SK-N-SH (cell line): ENCODE measurements at regions not wholly inside any gene's neighbourhood (a gene's known extent, or its start where the extent isn't known, plus 50 kb on each side); places are given as distances from the start of the nearest gene placed in this dataset.

Experiments
- CTCF ChIA-PET: fragments of 300-600, 350-600 bp; formaldehyde crosslinking; extraction: SDS; loops from one replicate; lab custom pipeline; 2021; lab: Yijun Ruan, JAX
- POLR2A ChIA-PET: fragments of 350-600 bp; sonication (Branson Sonifier 250); formaldehyde crosslinking; extraction: SDS; loops from one replicate; lab custom pipeline; 2020; ENCODE audit warnings: antibody characterized with exemption, inconsistent platforms; lab: Yijun Ruan, JAX
- DNase-seq: peaks from one replicate; pipeline ENCODE4 v3.0.0; 2012
- H2AFZ ChIP-seq: fragments of 200-600 bp; sonication (generic); 2 replicates; pipeline ENCODE4 v1.8.1; 2016; ENCODE audit warnings: antibody characterized with exemption, mild to moderate bottlenecking, low read depth
- H3F3A ChIP-seq: fragments of 200-600 bp; sonication (generic); replicated peaks from 2 replicates; pipeline ENCODE3; 2016; ENCODE audit warnings: antibody characterized with exemption, mild to moderate bottlenecking; ENCODE audit not compliant: insufficient read depth
- H3K27ac ChIP-seq, 2 experiments: fragments of 200-500 bp in 1 of 2; fragments of 200-600 bp in 1 of 2; sonication (Bioruptor generic) in 1 of 2; sonication (generic), shearing (Covaris generic) in 1 of 2; 2 replicates each; pipeline versions ENCODE4 v1.5.1 to v1.6.1; 2014 to 2016; ENCODE audit warnings: low read depth in 2 of 2, inconsistent platforms in 1 of 2, low read length in 1 of 2, mild to moderate bottlenecking in 1 of 2, mixed read lengths in 1 of 2
- H3K27me3 ChIP-seq: fragments of 200-600 bp; sonication (generic), shearing (Covaris generic); 2 replicates; pipeline ENCODE4 v1.6.1; 2016; ENCODE audit warnings: mixed run types; ENCODE audit not compliant: insufficient read depth
- H3K36me3 ChIP-seq, 2 experiments: fragments of 200-500 bp in 1 of 2; fragments of 200-600 bp in 1 of 2; sonication (Bioruptor generic) in 1 of 2; sonication (generic) in 1 of 2; replicated peaks in 1 of 2; 2 replicates each; pipeline versions ENCODE3 to v1.5.1; 2014 to 2016; ENCODE audit warnings: low read length in 1 of 2, mild to moderate bottlenecking in 1 of 2; ENCODE audit not compliant: insufficient read depth in 2 of 2, control insufficient read depth in 1 of 2
- H3K4me1 ChIP-seq, 2 experiments: fragments of 200-500 bp in 1 of 2; fragments of 200-600 bp in 1 of 2; sonication (Bioruptor generic) in 1 of 2; sonication (generic), shearing (Covaris generic) in 1 of 2; 2 replicates each; pipeline versions ENCODE4 v1.5.1 to v1.6.1; 2014 to 2016; ENCODE audit warnings: low read depth in 1 of 2, low read length in 1 of 2, mixed run types in 1 of 2; ENCODE audit not compliant: insufficient read depth in 2 of 2, control insufficient read depth in 1 of 2
- H3K4me2 ChIP-seq: fragments of 200-600 bp; sonication (generic), shearing (Covaris generic); 2 replicates; pipeline ENCODE4 v1.6.1; 2017; ENCODE audit warnings: mixed run types
- H3K4me3 ChIP-seq, 2 experiments: fragments of 200-500 bp in 1 of 2; fragments of 200-600 bp in 1 of 2; sonication (Bioruptor generic) in 1 of 2; sonication (generic), shearing (Covaris generic) in 1 of 2; 2 replicates each; pipeline versions ENCODE4 v1.5.1 to v1.8.1; 2014 to 2016; ENCODE audit warnings: low read depth in 2 of 2, inconsistent platforms in 1 of 2, low read length in 1 of 2, mild to moderate bottlenecking in 1 of 2, mixed read lengths in 1 of 2, moderate library complexity in 1 of 2
- H3K79me2 ChIP-seq: fragments of 200-600 bp; sonication (generic); 2 replicates; pipeline ENCODE4 v1.8.1; 2017; ENCODE audit warnings: mild to moderate bottlenecking; ENCODE audit not compliant: insufficient read depth
- H3K9ac ChIP-seq: fragments of 200-600 bp; sonication (generic); 2 replicates; pipeline ENCODE4 v1.6.1; 2017; ENCODE audit warnings: mixed run types
- H3K9me2 ChIP-seq: fragments of 200-600 bp; sonication (generic); 2 replicates; pipeline ENCODE4 v1.6.1; 2017; ENCODE audit warnings: mixed run types
- H3K9me3 ChIP-seq: fragments of 200-600 bp; sonication (generic); 2 replicates; pipeline ENCODE4 v1.6.1; 2017; ENCODE audit warnings: mixed run types, mild to moderate bottlenecking, moderate library complexity
- H4K20me1 ChIP-seq: fragments of 200-600 bp; sonication (generic); 2 replicates; pipeline ENCODE4 v1.6.1; 2017; ENCODE audit warnings: mild to moderate bottlenecking, mixed run types; ENCODE audit not compliant: insufficient read depth
- EP300 ChIP-seq, 2 experiments: IDR thresholded peaks; 2 replicates each; pipeline versions ENCODE4 v1.4.0 to v1.6.1; 2012; ENCODE audit warnings: borderline replicate concordance in 1 of 2, low read depth in 1 of 2, low read length in 1 of 2
- EZH2phosphoT487 ChIP-seq: fragments of 200-600 bp; sonication (generic); IDR thresholded peaks from 2 replicates; pipeline ENCODE4 v1.6.1; 2017; ENCODE audit warnings: low read depth, mixed run types, mild to moderate bottlenecking, antibody characterized with exemption, moderate library complexity, borderline replicate concordance
- FOXJ3 ChIP-seq: sonication (generic); formaldehyde crosslinking; IDR thresholded peaks from 2 replicates; pipeline ENCODE4 v1.5.1; 2020; ENCODE audit warnings: mild to moderate bottlenecking, missing genetic modification reagents
- GABPA ChIP-seq: IDR thresholded peaks from 2 replicates; pipeline ENCODE4 v1.4.0; 2012; ENCODE audit warnings: low read depth, mild to moderate bottlenecking
- NFIC ChIP-seq: IDR thresholded peaks from 2 replicates; pipeline ENCODE4 v1.4.0; 2012; ENCODE audit warnings: borderline replicate concordance
- NRF1 ChIP-seq: IDR thresholded peaks from 2 replicates; pipeline ENCODE4 v1.6.1; 2012; ENCODE audit warnings: low read depth, mild to moderate bottlenecking, low read length
- RAD21 ChIP-seq: IDR thresholded peaks from 2 replicates; pipeline ENCODE4 v1.6.1; 2012; ENCODE audit warnings: mild to moderate bottlenecking, low read length
- RFX5 ChIP-seq: IDR thresholded peaks from 2 replicates; pipeline ENCODE4 v1.6.1; 2012; ENCODE audit warnings: mild to moderate bottlenecking, improper control_type of control experiment, low read length
- SIN3A ChIP-seq: IDR thresholded peaks from 2 replicates; pipeline ENCODE4 v1.6.1; 2012; ENCODE audit warnings: low read depth, mild to moderate bottlenecking, low read length, moderate library complexity, borderline replicate concordance
- SMC3 ChIP-seq: IDR thresholded peaks from 2 replicates; pipeline ENCODE4 v1.6.1; 2012; ENCODE audit warnings: low read depth, low read length, improper control_type of control experiment
- TCF12 ChIP-seq: IDR thresholded peaks from 2 replicates; pipeline ENCODE4 v1.4.0; 2012
- TEAD4 ChIP-seq: IDR thresholded peaks from 2 replicates; pipeline ENCODE4 v1.4.0; 2012; ENCODE audit warnings: mild to moderate bottlenecking, borderline replicate concordance; ENCODE audit not compliant: insufficient read depth
- WGBS: methylation state at CpG from one replicate; pipeline ENCODE4 v1.1.6; 2017; ENCODE audit warnings: low lambda C conversion rate; 5-methylcytosine and 5-hydroxymethylcytosine counted together
- TF ChIP-seq, protein P1 (sequence below): IDR thresholded peaks from 2 replicates; pipeline ENCODE4 v1.4.0; 2012; ENCODE audit warnings: low read depth, borderline replicate concordance

DNA sequence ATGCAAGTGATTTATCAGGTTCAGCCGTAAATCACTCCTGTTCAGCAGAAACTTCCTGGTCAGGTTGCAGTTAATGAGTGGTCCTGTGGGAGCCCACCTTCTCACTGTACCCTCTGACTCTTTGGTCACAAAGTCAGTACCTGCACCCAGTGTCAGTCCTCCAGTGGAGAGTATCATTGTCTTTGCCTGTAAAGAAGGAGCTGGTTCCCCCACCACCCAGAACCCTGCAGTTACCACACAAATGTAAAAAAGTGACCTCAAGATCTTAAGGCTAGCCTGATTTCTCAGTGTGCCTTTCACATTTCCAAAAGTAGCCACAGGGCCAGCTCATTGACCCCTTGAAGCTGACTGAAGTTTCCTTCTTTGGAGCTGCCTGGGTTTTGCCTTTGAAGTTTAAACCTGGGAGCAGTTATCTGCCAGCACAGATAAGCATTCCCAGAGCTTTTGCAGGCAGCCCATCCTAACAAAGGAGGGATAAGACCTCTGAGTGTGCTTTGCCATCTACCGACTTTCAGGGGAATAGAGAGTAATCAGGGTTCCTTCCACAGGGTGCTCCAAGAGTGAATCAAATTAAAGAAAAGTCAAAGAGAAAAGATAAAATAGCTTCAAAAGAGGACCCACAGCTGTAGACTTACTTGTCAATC, 725.2 kb downstream of the CPS1 start:
- 23% methylated on average over 2 of the region's 2 CpGs for WGBS
- Histone ChIP-seq H3K9ac (no peak overlapping the region), H3K79me2 (no peaks in the 10 kb centered on the region), H3K4me2 (no peak overlapping the region), H3K4me3 (no peak overlapping the region), H4K20me1 (no peaks in the 10 kb centered on the region), H3K27ac (no peak overlapping the region), H3K27me3 (no peaks in the 10 kb centered on the region), H3K9me2 (no peaks in the 10 kb centered on the region), H3K36me3 (no peaks in the 10 kb centered on the region), H3F3A (no peaks in the 10 kb centered on the region), H3K9me3 (no peaks in the 10 kb centered on the region), H2AFZ (no peak overlapping the region), H3K4me1 (no peaks in the 10 kb centered on the region; a peak in 1 of 4 replicates)
- ChIA-PET CTCF (interaction anchor here (0.6 to 0.9 kb wide), 3 partner anchors 15 to 554 kb away, joined by 3 read pairs; no protein-coding TSS in a partner anchor), POLR2A (no interaction called here)
- no peak for TF ChIP-seq RFX5
- no peak for TF ChIP-seq EP300 (IDR thresholded peaks at IDR 0.05; ENCODE audit: borderline replicate concordance in 1 of 2, low read depth in 1 of 2, low read length in 1 of 2)
- DNase-seq: no peak

DNA sequence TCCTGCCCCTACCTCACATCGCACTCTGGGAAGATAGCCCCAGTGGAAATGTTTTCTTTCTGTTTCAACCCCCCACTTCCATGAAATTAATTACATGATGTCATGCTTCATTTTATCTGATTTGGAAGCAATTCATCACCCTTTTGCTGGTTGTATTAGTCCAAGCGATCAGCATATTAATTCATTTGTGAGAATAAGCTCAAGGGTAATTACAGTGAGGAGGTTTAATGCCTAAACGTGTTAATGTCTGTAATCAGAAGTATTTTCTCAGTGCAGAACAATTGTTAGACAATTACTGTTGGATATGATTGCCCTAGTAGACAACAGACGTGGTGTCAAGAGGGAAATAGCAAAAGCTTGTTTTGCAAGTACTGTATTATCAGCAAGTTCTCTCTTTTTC, 746.3 kb downstream of the CPS1 start:
- no peaks in the 10 kb centered on the region for H3K27me3 ChIP-seq
- POLR2A ChIA-PET: no interaction called here
- TF ChIP-seq NFIC (no peak), TCF12 (no peak), TEAD4 (no peak), NRF1 (no peak), FOXJ3 (CRISPR knock-in tag) (no peak), EP300 (IDR thresholded peaks at IDR 0.05; ENCODE audit: borderline replicate concordance in 1 of 2, low read depth in 1 of 2, low read length in 1 of 2) (no peak), RFX5 (no peak), SIN3A (no peak), SMC3 (no peak), RAD21 (no peak), EZH2phosphoT487 (no peak), GABPA (no peak)
- TF ChIP-seq, protein P1, sequence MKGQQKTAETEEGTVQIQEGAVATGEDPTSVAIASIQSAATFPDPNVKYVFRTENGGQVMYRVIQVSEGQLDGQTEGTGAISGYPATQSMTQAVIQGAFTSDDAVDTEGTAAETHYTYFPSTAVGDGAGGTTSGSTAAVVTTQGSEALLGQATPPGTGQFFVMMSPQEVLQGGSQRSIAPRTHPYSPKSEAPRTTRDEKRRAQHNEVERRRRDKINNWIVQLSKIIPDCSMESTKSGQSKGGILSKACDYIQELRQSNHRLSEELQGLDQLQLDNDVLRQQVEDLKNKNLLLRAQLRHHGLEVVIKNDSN: no peak
- no peak overlapping the region for H3K27ac ChIP-seq
- CTCF ChIA-PET: no interaction called here
- H3K79me2 ChIP-seq: no peaks in the 10 kb centered on the region
- no peaks in the 10 kb centered on the region for H3K9me2 ChIP-seq
- WGBS: 34% methylated on average over 4 of the region's 4 CpGs
- no peaks in the 10 kb centered on the region for H3F3A ChIP-seq
- no peak overlapping the region for H3K9ac ChIP-seq
- no peaks in the 10 kb centered on the region; a peak in 1 of 4 replicates for H3K4me1 ChIP-seq
- H3K36me3 ChIP-seq: no peaks in the 10 kb centered on the region
- H3K9me3 ChIP-seq: no peaks in the 10 kb centered on the region
- no peak overlapping the region for H3K4me3 ChIP-seq
- H3K4me2 ChIP-seq: no peak overlapping the region
- H4K20me1 ChIP-seq: no peaks in the 10 kb centered on the region
- DNase-seq: no peak
- H2AFZ ChIP-seq: no peak overlapping the region
